ENCODE measurements at regions not wholly inside any gene's neighbourhood (a gene's known extent, or its start where the extent isn't known, plus 50 kb on each side); places are given as distances from the start of the nearest gene placed in this dataset.
"Not testable (repeated sequence)": the region's sequence is repeated elsewhere in the genome, so short reads cannot be mapped to it uniquely, and the experiment has no call there.

- DNase-seq = no peak
Observed at GRCh38 chr16:59586331-59586730, 852.2 kb upstream of the GOT2 start.

- DNase-seq = no peak
Observed at GRCh38 chr16:59574296-59574695, 840.2 kb upstream of the GOT2 start.

- no peak for DNase-seq
Observed at GRCh38 chr16:59573528-59574271, 839.6 kb upstream of the GOT2 start.

GRCh38 chr16:59567496-59567895, 833.4 kb upstream of the GOT2 start:
- no peak for DNase-seq

GRCh38 chr16:59566446-59566845, 832.3 kb upstream of the GOT2 start:
- DNase-seq = no peak

- no peak for DNase-seq
Observed at GRCh38 chr16:59558679-59559078, 824.6 kb upstream of the GOT2 start.

GRCh38 chr16:59552164-59552563, 818.0 kb upstream of the GOT2 start:
- no peak for DNase-seq

- no peak for DNase-seq
Observed at GRCh38 chr16:59545721-59546120, 811.6 kb upstream of the GOT2 start.

GRCh38 chr16:59543641-59544040, 809.5 kb upstream of the GOT2 start:
- no peak for DNase-seq

- DNase-seq = no peak
Observed at GRCh38 chr16:59540621-59541020, 806.5 kb upstream of the GOT2 start.

GRCh38 chr16:59535298-59535697, 801.2 kb upstream of the GOT2 start:
- no peak for DNase-seq

GRCh38 chr16:59527206-59527997, 793.3 kb upstream of the GOT2 start:
- no peak for DNase-seq

GRCh38 chr16:59522826-59523225, 788.7 kb upstream of the GOT2 start:
- no peak for DNase-seq

GRCh38 chr16:59518721-59519120, 784.6 kb upstream of the GOT2 start:
- DNase-seq = not testable (repeated sequence)

GRCh38 chr16:59514651-59515050, 780.5 kb upstream of the GOT2 start:
- no peak for DNase-seq

- no peak for DNase-seq
Observed at GRCh38 chr16:59510008-59510424, 775.9 kb upstream of the GOT2 start.

GRCh38 chr16:59500601-59501000, 766.5 kb upstream of the GOT2 start:
- no peak for DNase-seq

GRCh38 chr16:59487067-59487466, 753.0 kb upstream of the GOT2 start:
- no peak for DNase-seq

GRCh38 chr16:59484833-59485516, 750.9 kb upstream of the GOT2 start:
- DNase-seq = no peak

- DNase-seq = no peak
Observed at GRCh38 chr16:59478838-59479237, 744.7 kb upstream of the GOT2 start.

- DNase-seq = no peak
Observed at GRCh38 chr16:59470556-59470955, 736.4 kb upstream of the GOT2 start.

- no peak for DNase-seq
Observed at GRCh38 chr16:59469266-59469665, 735.1 kb upstream of the GOT2 start.

GRCh38 chr16:59463776-59464175, 729.7 kb upstream of the GOT2 start:
- DNase-seq = no peak

GRCh38 chr16:59459806-59460205, 725.7 kb upstream of the GOT2 start:
- DNase-seq = no peak

All from CD4-positive, alpha-beta T cell treated with Interleukin-10 for 1 hour (primary cell).